ENCODE measurements at regions not wholly inside any gene's neighbourhood (a gene's known extent, or its start where the extent isn't known, plus 50 kb on each side); places are given as distances from the start of the nearest gene placed in this dataset.

DNA sequence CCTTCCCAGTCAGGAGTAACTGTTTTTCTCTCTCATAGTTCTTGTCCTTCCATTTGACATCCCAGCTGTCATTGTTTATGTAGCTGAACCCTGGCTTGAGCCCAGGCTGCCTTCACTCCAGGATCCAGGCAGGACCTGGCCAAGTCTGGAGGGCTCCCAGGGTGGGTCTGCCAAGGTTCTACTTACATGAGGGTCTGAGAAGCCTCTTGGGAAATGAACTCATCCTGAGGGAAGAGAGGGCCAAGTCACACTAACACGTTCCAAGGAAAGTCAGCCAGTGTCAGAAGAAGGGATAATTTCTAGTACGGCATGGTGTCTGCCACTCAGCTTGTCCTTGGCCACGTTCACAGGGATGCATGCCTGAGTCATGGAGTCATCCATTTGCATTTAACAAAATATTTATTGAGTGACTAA, 54.8 kb upstream of the SRD5A3 start:
- TF ChIP-seq POLR2AphosphoS5 (IDR thresholded peaks at IDR 0.05; ENCODE audit: low read depth) (no peak), GABPA (IDR thresholded peaks at IDR 0.05; ENCODE audit: low read depth) (no peak), SPI1 (IDR thresholded peaks at IDR 0.05; ENCODE audit: borderline replicate concordance, low read depth) (no peak)
- TF ChIP-seq, protein P1, sequence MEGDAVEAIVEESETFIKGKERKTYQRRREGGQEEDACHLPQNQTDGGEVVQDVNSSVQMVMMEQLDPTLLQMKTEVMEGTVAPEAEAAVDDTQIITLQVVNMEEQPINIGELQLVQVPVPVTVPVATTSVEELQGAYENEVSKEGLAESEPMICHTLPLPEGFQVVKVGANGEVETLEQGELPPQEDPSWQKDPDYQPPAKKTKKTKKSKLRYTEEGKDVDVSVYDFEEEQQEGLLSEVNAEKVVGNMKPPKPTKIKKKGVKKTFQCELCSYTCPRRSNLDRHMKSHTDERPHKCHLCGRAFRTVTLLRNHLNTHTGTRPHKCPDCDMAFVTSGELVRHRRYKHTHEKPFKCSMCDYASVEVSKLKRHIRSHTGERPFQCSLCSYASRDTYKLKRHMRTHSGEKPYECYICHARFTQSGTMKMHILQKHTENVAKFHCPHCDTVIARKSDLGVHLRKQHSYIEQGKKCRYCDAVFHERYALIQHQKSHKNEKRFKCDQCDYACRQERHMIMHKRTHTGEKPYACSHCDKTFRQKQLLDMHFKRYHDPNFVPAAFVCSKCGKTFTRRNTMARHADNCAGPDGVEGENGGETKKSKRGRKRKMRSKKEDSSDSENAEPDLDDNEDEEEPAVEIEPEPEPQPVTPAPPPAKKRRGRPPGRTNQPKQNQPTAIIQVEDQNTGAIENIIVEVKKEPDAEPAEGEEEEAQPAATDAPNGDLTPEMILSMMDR (IDR thresholded peaks at IDR 0.05; ENCODE audit: insufficient read depth, low read length), result no peak
- TF ChIP-seq, protein P2, sequence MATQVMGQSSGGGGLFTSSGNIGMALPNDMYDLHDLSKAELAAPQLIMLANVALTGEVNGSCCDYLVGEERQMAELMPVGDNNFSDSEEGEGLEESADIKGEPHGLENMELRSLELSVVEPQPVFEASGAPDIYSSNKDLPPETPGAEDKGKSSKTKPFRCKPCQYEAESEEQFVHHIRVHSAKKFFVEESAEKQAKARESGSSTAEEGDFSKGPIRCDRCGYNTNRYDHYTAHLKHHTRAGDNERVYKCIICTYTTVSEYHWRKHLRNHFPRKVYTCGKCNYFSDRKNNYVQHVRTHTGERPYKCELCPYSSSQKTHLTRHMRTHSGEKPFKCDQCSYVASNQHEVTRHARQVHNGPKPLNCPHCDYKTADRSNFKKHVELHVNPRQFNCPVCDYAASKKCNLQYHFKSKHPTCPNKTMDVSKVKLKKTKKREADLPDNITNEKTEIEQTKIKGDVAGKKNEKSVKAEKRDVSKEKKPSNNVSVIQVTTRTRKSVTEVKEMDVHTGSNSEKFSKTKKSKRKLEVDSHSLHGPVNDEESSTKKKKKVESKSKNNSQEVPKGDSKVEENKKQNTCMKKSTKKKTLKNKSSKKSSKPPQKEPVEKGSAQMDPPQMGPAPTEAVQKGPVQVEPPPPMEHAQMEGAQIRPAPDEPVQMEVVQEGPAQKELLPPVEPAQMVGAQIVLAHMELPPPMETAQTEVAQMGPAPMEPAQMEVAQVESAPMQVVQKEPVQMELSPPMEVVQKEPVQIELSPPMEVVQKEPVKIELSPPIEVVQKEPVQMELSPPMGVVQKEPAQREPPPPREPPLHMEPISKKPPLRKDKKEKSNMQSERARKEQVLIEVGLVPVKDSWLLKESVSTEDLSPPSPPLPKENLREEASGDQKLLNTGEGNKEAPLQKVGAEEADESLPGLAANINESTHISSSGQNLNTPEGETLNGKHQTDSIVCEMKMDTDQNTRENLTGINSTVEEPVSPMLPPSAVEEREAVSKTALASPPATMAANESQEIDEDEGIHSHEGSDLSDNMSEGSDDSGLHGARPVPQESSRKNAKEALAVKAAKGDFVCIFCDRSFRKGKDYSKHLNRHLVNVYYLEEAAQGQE (IDR thresholded peaks at IDR 0.05; ENCODE audit: insufficient replicate concordance, low read depth), result no peak
- DNase-seq (ENCODE audit: low read depth in 1 of 2, low spot score in 1 of 2), result no peak

DNA sequence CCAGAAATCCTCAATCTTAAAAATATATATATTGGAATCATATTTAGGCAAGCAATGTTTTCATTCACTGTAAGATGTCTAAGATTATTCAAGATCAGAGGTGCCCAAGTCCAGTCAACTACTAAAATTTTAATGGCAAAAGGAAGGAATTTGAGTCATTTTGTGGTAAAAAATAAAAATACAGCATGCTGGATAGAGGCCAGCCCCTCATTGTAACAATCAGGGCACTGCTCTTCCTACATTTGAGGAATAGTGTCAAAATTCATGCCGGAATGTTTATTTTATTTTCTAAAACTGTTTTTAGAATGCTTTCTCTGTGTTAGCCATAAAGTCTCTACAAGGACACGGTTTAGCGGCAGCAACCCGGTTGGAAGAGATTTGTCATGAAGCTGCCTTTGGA, 49.9 kb upstream of the SRD5A3 start:
- no peaks in the 10 kb centered on the region for H3K27me3 ChIP-seq (ENCODE audit: insufficient read depth, poor library complexity, severe bottlenecking)
- no peak overlapping the region for H3K27ac ChIP-seq (replicated peaks)
- DNase-seq (ENCODE audit: low read depth in 1 of 2, low spot score in 1 of 2), result no peak
- TF ChIP-seq SPI1 (IDR thresholded peaks at IDR 0.05; ENCODE audit: borderline replicate concordance, low read depth) (no peak), POLR2AphosphoS5 (IDR thresholded peaks at IDR 0.05; ENCODE audit: low read depth) (no peak), GABPA (IDR thresholded peaks at IDR 0.05; ENCODE audit: low read depth) (no peak)
- TF ChIP-seq, protein P1 (IDR thresholded peaks at IDR 0.05; ENCODE audit: insufficient read depth, low read length), result no peak
- TF ChIP-seq, protein P2 (IDR thresholded peaks at IDR 0.05; ENCODE audit: insufficient replicate concordance, low read depth), result no peak
- no peak overlapping the region for H3K4me3 ChIP-seq (replicated peaks; ENCODE audit: insufficient read depth, low read length)

More for the DNA sequence above, 54.8 kb upstream of the SRD5A3 start:
- no peak overlapping the region for H3K27ac ChIP-seq (replicated peaks)
- no peak overlapping the region for H3K4me3 ChIP-seq (replicated peaks; ENCODE audit: insufficient read depth, low read length)
- no peaks in the 10 kb centered on the region for H3K27me3 ChIP-seq (ENCODE audit: insufficient read depth, poor library complexity, severe bottlenecking)
